Mucosa of rectum (tissue), 2 donors: ENCODE measurements at regions not wholly inside any gene's neighbourhood (a gene's known extent, or its start where the extent isn't known, plus 50 kb on each side); places are given as distances from the start of the nearest gene placed in this dataset.

Source experiments
- H3K27ac ChIP-seq, 2 donors: one replicate each; pipeline ENCODE4 v1.7.0; 2013; ENCODE audit warnings: inconsistent platforms in 2 of 2, low read depth in 2 of 2, low read length in 2 of 2
- H3K27me3 ChIP-seq, 2 donors: one replicate each; pipeline ENCODE4 v1.7.0; 2013; ENCODE audit warnings: low read length in 2 of 2; ENCODE audit not compliant: control insufficient read depth in 2 of 2, insufficient read depth in 2 of 2
- H3K36me3 ChIP-seq, 2 donors: one replicate each; pipeline ENCODE4 v1.7.0; 2013; ENCODE audit warnings: low read length in 2 of 2; ENCODE audit not compliant: control insufficient read depth in 2 of 2, insufficient read depth in 2 of 2
- H3K4me1 ChIP-seq, 2 donors: one replicate each; pipeline ENCODE4 v1.7.0; 2013; ENCODE audit warnings: low read length in 2 of 2, mild to moderate bottlenecking in 1 of 2; ENCODE audit not compliant: control insufficient read depth in 2 of 2, insufficient read depth in 2 of 2
- H3K4me3 ChIP-seq, 2 donors: one replicate each; pipeline ENCODE4 v1.7.0; 2013; ENCODE audit warnings: low read length in 2 of 2
- H3K9ac ChIP-seq, 2 donors: one replicate each; pipeline ENCODE4 v1.7.0; 2013; ENCODE audit warnings: low read length in 2 of 2, low read depth in 1 of 2, mild to moderate bottlenecking in 1 of 2
- H3K9me3 ChIP-seq, 2 donors: one replicate each; pipeline ENCODE4 v1.7.0; 2013; ENCODE audit warnings: low read length in 2 of 2; ENCODE audit not compliant: control insufficient read depth in 2 of 2
- donor health status: healthy.
- donor health status: Normal muscosa, but diverticular disease.

GRCh38 chr13:107117327-107118012 lies 549.5 kb upstream of the ARGLU1 start:
- Histone ChIP-seq H3K9me3 (no peaks in the 10 kb centered on the region), H3K27ac (no peak overlapping the region), H3K9ac (no peak overlapping the region), H3K4me1 (peaks cover 0 to 4% of the 10 kb centered on the region in 2 donors), H3K36me3 (no peaks in the 10 kb centered on the region), H3K27me3 (no peaks in the 10 kb centered on the region), H3K4me3 (no peak overlapping the region)

- Histone ChIP-seq H3K4me3 (no peak overlapping the region), H3K36me3 (no peaks in the 10 kb centered on the region), H3K9me3 (peaks cover 0 to 4% of the 10 kb centered on the region in 2 donors), H3K27me3 (no peaks in the 10 kb centered on the region), H3K27ac (no peak overlapping the region), H3K9ac (no peak overlapping the region), H3K4me1 (no peaks in the 10 kb centered on the region)
Measured at GRCh38 chr13:107113387-107113786, 545.5 kb upstream of the ARGLU1 start.

DNA sequence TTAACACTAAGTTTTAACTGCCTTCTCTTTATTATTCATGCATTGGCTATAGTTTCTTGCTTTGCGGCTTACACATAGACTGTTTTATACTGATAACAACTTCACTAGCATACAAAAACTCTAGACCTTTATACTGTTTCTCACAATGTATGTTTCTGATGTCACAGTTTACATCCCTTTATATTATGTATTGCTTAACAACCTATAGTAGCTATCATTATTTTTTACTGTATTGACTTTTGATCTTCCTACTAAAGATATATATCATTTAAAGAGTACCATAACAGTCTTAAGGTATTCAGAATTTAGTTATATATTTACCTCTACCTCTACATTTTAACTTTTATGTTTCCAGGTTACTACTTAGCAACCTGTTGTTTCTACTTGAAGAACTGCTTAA lies 543.3 kb upstream of the ARGLU1 start:
- Histone ChIP-seq H3K4me1 (no peaks in the 10 kb centered on the region), H3K27ac (no peak overlapping the region), H3K36me3 (no peaks in the 10 kb centered on the region), H3K9me3 (peaks cover 0 to 4% of the 10 kb centered on the region in 2 donors), H3K4me3 (no peak overlapping the region), H3K27me3 (no peaks in the 10 kb centered on the region), H3K9ac (no peak overlapping the region)

DNA sequence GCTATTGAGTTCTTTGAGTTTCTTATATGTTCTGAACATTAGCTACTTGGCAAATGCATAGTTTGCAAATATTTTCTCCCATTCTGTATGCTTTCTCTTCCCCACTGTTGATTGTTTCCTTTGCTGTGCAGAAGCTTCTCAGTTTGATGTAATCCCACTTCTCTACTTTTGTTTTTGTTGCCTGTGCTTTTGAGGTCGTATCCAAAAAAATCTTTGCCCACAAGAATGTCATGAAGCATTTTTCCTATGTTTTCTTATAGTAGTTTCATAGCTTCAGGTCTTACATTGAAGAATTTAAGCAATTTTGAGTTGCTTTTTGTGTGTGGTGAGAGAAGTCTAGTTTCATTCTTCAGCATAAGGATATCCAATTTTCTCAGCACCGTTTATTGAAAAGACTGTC lies 536.7 kb upstream of the ARGLU1 start:
- Histone ChIP-seq H3K36me3 (no peaks in the 10 kb centered on the region), H3K4me1 (no peaks in the 10 kb centered on the region), H3K9me3 (peaks cover 0 to 4% of the 10 kb centered on the region in 2 donors), H3K4me3 (no peak overlapping the region), H3K27ac (no peak overlapping the region), H3K27me3 (no peaks in the 10 kb centered on the region), H3K9ac (no peak overlapping the region)

- Histone ChIP-seq H3K27ac (no peak overlapping the region), H3K9me3 (no peaks in the 10 kb centered on the region), H3K9ac (no peak overlapping the region), H3K27me3 (no peaks in the 10 kb centered on the region), H3K36me3 (no peaks in the 10 kb centered on the region), H3K4me1 (no peaks in the 10 kb centered on the region), H3K4me3 (no peak overlapping the region)
Measured at GRCh38 chr13:107102676-107103075, 534.7 kb upstream of the ARGLU1 start.

GRCh38 chr13:107099661-107100060 lies 531.7 kb upstream of the ARGLU1 start:
- no peaks in the 10 kb centered on the region for H3K4me1 ChIP-seq
- H3K27ac ChIP-seq: no peak overlapping the region
- no peak overlapping the region for H3K4me3 ChIP-seq
- H3K9ac ChIP-seq: no peak overlapping the region
- H3K9me3 ChIP-seq: no peaks in the 10 kb centered on the region
- H3K27me3 ChIP-seq: no peaks in the 10 kb centered on the region
- no peaks in the 10 kb centered on the region for H3K36me3 ChIP-seq

DNA sequence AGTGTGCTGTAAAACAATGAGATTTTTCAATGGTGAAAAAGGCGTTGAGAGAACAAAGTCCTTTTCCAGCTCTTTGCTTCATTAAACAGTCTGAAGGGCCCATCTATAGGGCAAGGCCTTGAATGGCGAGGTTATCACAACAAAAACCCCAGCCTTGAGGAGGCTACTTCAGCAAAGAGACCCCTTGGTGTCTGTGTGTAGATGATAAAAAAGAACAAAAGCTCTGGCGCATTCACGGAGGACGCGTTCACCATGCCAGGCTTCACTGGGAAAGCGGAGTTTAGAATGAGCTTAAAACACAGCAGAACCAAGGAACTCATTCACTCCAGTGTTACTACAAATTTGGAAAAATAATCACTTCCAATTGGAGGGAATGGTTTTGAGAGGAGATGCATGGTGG lies 530.0 kb upstream of the ARGLU1 start:
- Histone ChIP-seq H3K9ac (no peak overlapping the region), H3K36me3 (no peaks in the 10 kb centered on the region), H3K27ac (no peak overlapping the region), H3K9me3 (no peaks in the 10 kb centered on the region), H3K4me1 (no peaks in the 10 kb centered on the region), H3K4me3 (no peak overlapping the region), H3K27me3 (no peaks in the 10 kb centered on the region)

- no peak overlapping the region for H3K27ac ChIP-seq
- no peaks in the 10 kb centered on the region for H3K36me3 ChIP-seq
- H3K4me3 ChIP-seq: no peak overlapping the region
- no peaks in the 10 kb centered on the region for H3K9me3 ChIP-seq
- H3K9ac ChIP-seq: no peak overlapping the region
- no peaks in the 10 kb centered on the region for H3K27me3 ChIP-seq
- no peaks in the 10 kb centered on the region for H3K4me1 ChIP-seq
Measured at GRCh38 chr13:107095876-107096275, 527.9 kb upstream of the ARGLU1 start.

GRCh38 chr13:107091861-107092260 lies 523.9 kb upstream of the ARGLU1 start:
- no peaks in the 10 kb centered on the region for H3K9me3 ChIP-seq
- H3K9ac ChIP-seq: no peak overlapping the region
- H3K4me1 ChIP-seq: no peaks in the 10 kb centered on the region
- no peaks in the 10 kb centered on the region for H3K27me3 ChIP-seq
- H3K27ac ChIP-seq: no peak overlapping the region
- no peak overlapping the region for H3K4me3 ChIP-seq
- no peaks in the 10 kb centered on the region for H3K36me3 ChIP-seq

GRCh38 chr13:107091428-107091827 lies 523.5 kb upstream of the ARGLU1 start:
- Histone ChIP-seq H3K27ac (no peak overlapping the region), H3K9me3 (no peaks in the 10 kb centered on the region), H3K9ac (no peak overlapping the region), H3K36me3 (no peaks in the 10 kb centered on the region), H3K27me3 (no peaks in the 10 kb centered on the region), H3K4me3 (no peak overlapping the region), H3K4me1 (no peaks in the 10 kb centered on the region)

DNA sequence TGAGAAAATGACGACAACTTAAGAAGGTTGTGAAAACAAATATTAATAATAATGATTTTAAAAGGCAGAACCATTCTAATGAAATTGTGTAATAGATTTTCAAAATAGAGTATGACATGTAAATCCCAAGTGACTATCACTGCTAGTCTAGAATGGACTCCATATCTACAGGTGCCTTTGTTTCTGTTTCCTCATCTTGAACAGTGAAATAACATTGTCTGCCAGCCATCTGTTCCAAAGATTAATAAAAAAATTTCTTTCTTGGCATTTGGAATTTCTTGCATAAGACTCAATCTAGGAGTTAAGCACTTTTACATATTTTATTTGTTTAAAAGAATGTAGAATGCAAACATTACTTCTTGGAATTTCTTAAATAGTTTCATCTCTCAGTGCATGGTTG lies 520.1 kb upstream of the ARGLU1 start:
- no peaks in the 10 kb centered on the region for H3K9me3 ChIP-seq
- no peak overlapping the region for H3K4me3 ChIP-seq
- no peak overlapping the region for H3K27ac ChIP-seq

More for the DNA sequence above, 520.1 kb upstream of the ARGLU1 start:
- H3K36me3 ChIP-seq: no peaks in the 10 kb centered on the region
- H3K9ac ChIP-seq: no peak overlapping the region
- H3K27me3 ChIP-seq: no peaks in the 10 kb centered on the region
- H3K4me1 ChIP-seq: no peaks in the 10 kb centered on the region
